GM23248 (cell line): ENCODE measurements at regions not wholly inside any gene's neighbourhood (a gene's known extent, or its start where the extent isn't known, plus 50 kb on each side); places are given as distances from the start of the nearest gene placed in this dataset.
A peak's percentile ranks its signal among the peaks of the same experiment; 100 is the strongest.

Source experiments
- DNase-seq: peaks from one replicate; pipeline ENCODE4 v3.0.0-alpha.2; 2015
- H2AFZ ChIP-seq: fragments of 200-600 bp; sonication (generic); 2 replicates; pipeline ENCODE4 v1.6.1; 2016; ENCODE audit warnings: antibody characterized with exemption
- H3F3A ChIP-seq: fragments of 200-600 bp; sonication (generic); 2 replicates; pipeline ENCODE4 v1.6.1; 2016; ENCODE audit warnings: mild to moderate bottlenecking, antibody characterized with exemption, mixed run types; ENCODE audit not compliant: insufficient read depth
- H3K27ac ChIP-seq: fragments of 200-600 bp; sonication (generic); 2 replicates; pipeline ENCODE4 v1.5.1; 2016; ENCODE audit warnings: mild to moderate bottlenecking
- H3K27me3 ChIP-seq: fragments of 200-600 bp; sonication (generic); replicated peaks from 2 replicates; pipeline ENCODE4 v1.6.1; 2016; ENCODE audit warnings: mild to moderate bottlenecking; ENCODE audit not compliant: insufficient read depth
- H3K36me3 ChIP-seq: fragments of 200-600 bp; sonication (generic); 2 replicates; pipeline ENCODE4 v1.6.1; 2016; ENCODE audit warnings: low read depth, mild to moderate bottlenecking
- H3K4me1 ChIP-seq: fragments of 200-600 bp; sonication (generic); 2 replicates; pipeline ENCODE4 v1.6.1; 2016; ENCODE audit warnings: mild to moderate bottlenecking; ENCODE audit not compliant: insufficient read depth
- H3K4me2 ChIP-seq: fragments of 200-600 bp; sonication (generic); one replicate; pipeline ENCODE4 v1.6.1; 2016; ENCODE audit warnings: mild to moderate bottlenecking; ENCODE audit not compliant: unreplicated experiment
- H3K4me3 ChIP-seq: fragments of 200-600 bp; sonication (generic); 2 replicates; pipeline ENCODE4 v1.5.1; 2016; ENCODE audit warnings: mild to moderate bottlenecking
- H3K79me2 ChIP-seq: fragments of 200-600 bp; sonication (generic); 2 replicates; pipeline ENCODE4 v1.6.1; 2016; ENCODE audit warnings: mild to moderate bottlenecking; ENCODE audit not compliant: insufficient read depth
- H3K9ac ChIP-seq: fragments of 200-600 bp; sonication (generic); 2 replicates; pipeline ENCODE4 v1.6.1; 2016; ENCODE audit warnings: mild to moderate bottlenecking
- H3K9me2 ChIP-seq: fragments of 200-600 bp; sonication (generic); 2 replicates; pipeline ENCODE4 v1.6.1; 2016; ENCODE audit warnings: mixed run types, mild to moderate bottlenecking, moderate library complexity; ENCODE audit not compliant: insufficient read depth
- H3K9me3 ChIP-seq: fragments of 200-600 bp; sonication (generic); one replicate; pipeline ENCODE4 v1.6.1; 2017; ENCODE audit warnings: low read depth
- H4K20me1 ChIP-seq: fragments of 200-600 bp; sonication (generic); 2 replicates; pipeline ENCODE4 v1.6.0; 2016; ENCODE audit not compliant: insufficient read depth
- EZH2 ChIP-seq: fragments of 200-600 bp; sonication (generic); IDR thresholded peaks from 2 replicates; pipeline ENCODE4 v1.6.1; 2018; ENCODE audit warnings: antibody characterized with exemption, mild to moderate bottlenecking; ENCODE audit not compliant: insufficient read depth, poor library complexity, severe bottlenecking
- EZH2phosphoT487 ChIP-seq: fragments of 200-600 bp; sonication (generic); IDR thresholded peaks from 2 replicates; pipeline ENCODE4 v1.6.1; 2018; ENCODE audit warnings: antibody characterized with exemption, moderate library complexity, mild to moderate bottlenecking, low read depth; ENCODE audit not compliant: insufficient read depth
- WGBS, 2 experiments: methylation state at CpG; one replicate each; pipeline ENCODE4 v1.1.6; 2015 to 2017; ENCODE audit warnings: low lambda C conversion rate in 2 of 2, low coverage in 1 of 2; ENCODE audit errors: missing lambda C conversion rate in 2 of 2; 5-methylcytosine and 5-hydroxymethylcytosine counted together
- in situ Hi-C: fragments of 300-500 bp; cut with MboI; formaldehyde crosslinking; loops from 2 replicates; pipeline ENCODE4 v1.15.0; 2020

GRCh38 chr2:11022591-11023273 is 111.0 kb downstream of the KCNF1 start:
- H3K4me1 ChIP-seq, result no peaks in the 10 kb centered on the region
- H3K27ac ChIP-seq, result no peak overlapping the region
- TF ChIP-seq EZH2 (no peak), EZH2phosphoT487 (no peak)
- H3K36me3 ChIP-seq, result no peaks in the 10 kb centered on the region
- no peak overlapping the region for H3K9ac ChIP-seq
- H4K20me1 ChIP-seq, result no peaks in the 10 kb centered on the region
- H3K4me3 ChIP-seq, result no peak overlapping the region
- 57 to 62% methylated on average over 12 of the region's 12 CpGs for WGBS, 2 experiments
- H3K27me3 ChIP-seq, result peaks cover 26% of the 10 kb centered on the region; the same call in 1 of the 2 replicates
- H3F3A ChIP-seq, result no peaks in the 10 kb centered on the region
- H3K9me2 ChIP-seq, result no peaks in the 10 kb centered on the region
- no peak for DNase-seq
- H3K4me2 ChIP-seq, result no peak overlapping the region
- no peaks in the 10 kb centered on the region for H3K79me2 ChIP-seq
- in situ Hi-C loops, result no loop called here
- H2AFZ ChIP-seq, result no peak overlapping the region
- H3K9me3 ChIP-seq, result no peaks in the 10 kb centered on the region

GRCh38 chr2:11023326-11024258 is 111.9 kb downstream of the KCNF1 start:
- Histone ChIP-seq H3K4me2 (no peak overlapping the region), H2AFZ (no peak overlapping the region), H3K36me3 (no peaks in the 10 kb centered on the region), H3K9ac (no peak overlapping the region), H4K20me1 (no peaks in the 10 kb centered on the region), H3K27ac (no peak overlapping the region), H3K4me1 (no peaks in the 10 kb centered on the region), H3K27me3 (peaks cover 20% of the 10 kb centered on the region; the same call in 1 of the 2 replicates), H3K4me3 (no peak overlapping the region), H3K79me2 (no peaks in the 10 kb centered on the region), H3K9me3 (no peaks in the 10 kb centered on the region), H3F3A (no peaks in the 10 kb centered on the region), H3K9me2 (no peaks in the 10 kb centered on the region)
- WGBS, 2 experiments, result 82 to 84% methylated on average over 29 of the region's 29 CpGs
- TF ChIP-seq EZH2 (no peak), EZH2phosphoT487 (no peak)
- in situ Hi-C loops, result no loop called here
- no peak for DNase-seq

- no peak for TF ChIP-seq EZH2
- no peak for TF ChIP-seq EZH2phosphoT487
- Histone ChIP-seq H3K4me3 (no peak overlapping the region), H3K36me3 (no peaks in the 10 kb centered on the region), H3F3A (no peaks in the 10 kb centered on the region), H3K79me2 (no peaks in the 10 kb centered on the region), H3K9me3 (no peaks in the 10 kb centered on the region), H3K4me2 (no peak overlapping the region), H3K9ac (no peak overlapping the region), H3K27me3 (peaks cover 15% of the 10 kb centered on the region; the same call in 1 of the 2 replicates), H3K9me2 (no peaks in the 10 kb centered on the region), H4K20me1 (no peaks in the 10 kb centered on the region), H2AFZ (no peak overlapping the region), H3K4me1 (no peaks in the 10 kb centered on the region), H3K27ac (no peak overlapping the region)
- in situ Hi-C loops, result no loop called here
- DNase-seq, result peak; percentile 26
- whole genome bisulfite sequencing, 2 experiments, result 14% methylated on average over 14 of the region's 14 CpGs
Observed at GRCh38 chr2:11024259-11024645, 112.5 kb downstream of the KCNF1 start.

- no peaks in the 10 kb centered on the region for H3K9me2 ChIP-seq
- no peaks in the 10 kb centered on the region for H3K36me3 ChIP-seq
- H2AFZ ChIP-seq, result no peak overlapping the region
- no peak for TF ChIP-seq EZH2phosphoT487
- no peak for TF ChIP-seq EZH2
- no peaks in the 10 kb centered on the region for H4K20me1 ChIP-seq
- in situ Hi-C loops, result no loop called here
- no peak overlapping the region for H3K4me2 ChIP-seq
- H3K79me2 ChIP-seq, result no peaks in the 10 kb centered on the region
- WGBS, 2 experiments, result 79 to 85% methylated on average over 7 of the region's 7 CpGs
- no peak overlapping the region for H3K27ac ChIP-seq
- H3K9ac ChIP-seq, result no peak overlapping the region
- no peak for DNase-seq
- peaks cover 11% of the 10 kb centered on the region; the same call in 1 of the 2 replicates for H3K27me3 ChIP-seq
- no peaks in the 10 kb centered on the region for H3F3A ChIP-seq
- no peak overlapping the region for H3K4me3 ChIP-seq
- no peaks in the 10 kb centered on the region for H3K9me3 ChIP-seq
- H3K4me1 ChIP-seq, result no peaks in the 10 kb centered on the region
Observed at GRCh38 chr2:11024687-11025086, 113.0 kb downstream of the KCNF1 start.
